IPS DF 6.9 (cell line): ENCODE measurements at regions not wholly inside any gene's neighbourhood (a gene's known extent, or its start where the extent isn't known, plus 50 kb on each side); places are given as distances from the start of the nearest gene placed in this dataset.
"Not testable (repeated sequence)": the region's sequence is repeated elsewhere in the genome, so short reads cannot be mapped to it uniquely, and the experiment has no call there.

Experiments used
- DNase-seq: peaks from one replicate; pipeline ENCODE4 v3.0.0-alpha.2; 2013; ENCODE audit warnings: low read depth, low spot score
- H3K27ac ChIP-seq: one replicate; pipeline ENCODE4 v1.5.1; 2013; ENCODE audit warnings: low read length, control low read depth
- H3K27me3 ChIP-seq: 2 replicates; pipeline ENCODE4 v1.6.1; 2013; ENCODE audit warnings: mild to moderate bottlenecking, low read length; ENCODE audit not compliant: control insufficient read depth, insufficient read depth
- H3K36me3 ChIP-seq: 2 replicates; pipeline ENCODE4 v1.6.1; 2013; ENCODE audit warnings: low read length; ENCODE audit not compliant: control insufficient read depth, insufficient read depth
- H3K4me1 ChIP-seq: 2 replicates; pipeline ENCODE4 v1.6.1; 2013; ENCODE audit warnings: low read length; ENCODE audit not compliant: control insufficient read depth, insufficient read depth
- H3K4me3 ChIP-seq: 2 replicates; pipeline ENCODE4 v1.5.1; 2013; ENCODE audit warnings: mild to moderate bottlenecking, low read length
- H3K9me3 ChIP-seq: 2 replicates; pipeline ENCODE4 v1.6.1; 2013; ENCODE audit warnings: low read length, inconsistent platforms; ENCODE audit not compliant: control insufficient read depth, insufficient read depth
- WGBS: extraction: QIAGEN DNeasy Blood & Tissue Kit; methylation state at CpG from one replicate; pipeline ENCODE4 v1.1.7; 2013; ENCODE audit warnings: mixed read lengths, missing lambda C conversion rate; ENCODE audit not compliant: insufficient read length, insufficient coverage; 5-methylcytosine and 5-hydroxymethylcytosine counted together

GRCh38 chr11:22454461-22455090, 116.4 kb downstream of the SLC17A6 start:
- H3K27me3 ChIP-seq: no peaks in the 10 kb centered on the region
- no peak for DNase-seq
- peaks cover 2% of the 10 kb centered on the region; the same call in 1 of the 2 replicates for H3K4me1 ChIP-seq
- no CpG with 5 or more reads among the region's 4 CpGs for WGBS
- H3K27ac ChIP-seq: no peak overlapping the region
- no peak overlapping the region for H3K4me3 ChIP-seq
- no peaks in the 10 kb centered on the region for H3K36me3 ChIP-seq
- H3K9me3 ChIP-seq: no peaks in the 10 kb centered on the region

DNA sequence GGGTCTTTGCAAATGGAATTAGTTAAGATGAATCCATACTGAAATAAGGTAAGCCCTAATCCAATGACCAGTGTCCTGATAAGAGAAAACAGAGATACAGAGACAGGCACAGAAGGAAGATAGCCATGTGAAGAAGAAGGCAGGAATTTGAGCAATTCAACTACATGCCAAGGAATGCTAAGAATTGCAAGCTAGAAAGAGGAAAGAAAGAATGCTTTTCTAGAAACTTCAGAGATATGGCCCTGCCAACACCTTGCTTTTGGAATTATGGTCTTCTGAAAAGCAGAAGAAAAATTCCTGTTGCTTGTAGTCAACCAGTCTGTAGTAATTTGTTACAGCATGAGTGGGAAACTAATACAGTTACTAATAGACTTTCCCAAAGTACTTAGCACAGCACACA, 111.3 kb downstream of the SLC17A6 start:
- Histone ChIP-seq H3K9me3 (no peaks in the 10 kb centered on the region), H3K27ac (no peak overlapping the region), H3K4me1 (no peaks in the 10 kb centered on the region), H3K27me3 (no peaks in the 10 kb centered on the region; the same call in 1 of the 2 replicates), H3K4me3 (no peak overlapping the region), H3K36me3 (no peaks in the 10 kb centered on the region)
- no peak for DNase-seq

DNA sequence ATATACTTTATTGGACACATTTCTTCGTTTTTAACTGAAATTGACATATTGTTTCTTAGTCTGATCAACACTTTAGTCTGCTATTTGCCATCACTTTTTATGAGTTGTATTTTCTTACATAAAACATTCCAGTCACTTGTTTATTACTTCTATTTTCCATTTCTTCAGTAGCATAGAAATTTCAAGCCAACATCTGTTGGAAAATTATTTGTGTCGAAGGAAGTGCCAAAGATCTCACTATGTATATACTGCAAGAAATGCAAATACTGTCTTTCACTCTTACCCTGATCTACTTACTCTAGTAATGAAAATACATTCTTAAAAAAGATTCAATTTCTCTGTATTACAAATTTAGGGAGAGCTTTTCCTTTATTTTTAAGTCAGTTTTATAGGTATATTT, 105.9 kb downstream of the SLC17A6 start:
- H3K36me3 ChIP-seq: no peaks in the 10 kb centered on the region
- no peak overlapping the region for H3K4me3 ChIP-seq
- H3K27ac ChIP-seq: no peak overlapping the region
- peaks cover 13% of the 10 kb centered on the region; the same call in 1 of the 2 replicates for H3K27me3 ChIP-seq
- H3K9me3 ChIP-seq: no peaks in the 10 kb centered on the region
- no CpG with 5 or more reads among the region's 2 CpGs for WGBS
- no peaks in the 10 kb centered on the region for H3K4me1 ChIP-seq
- no peak for DNase-seq

DNA sequence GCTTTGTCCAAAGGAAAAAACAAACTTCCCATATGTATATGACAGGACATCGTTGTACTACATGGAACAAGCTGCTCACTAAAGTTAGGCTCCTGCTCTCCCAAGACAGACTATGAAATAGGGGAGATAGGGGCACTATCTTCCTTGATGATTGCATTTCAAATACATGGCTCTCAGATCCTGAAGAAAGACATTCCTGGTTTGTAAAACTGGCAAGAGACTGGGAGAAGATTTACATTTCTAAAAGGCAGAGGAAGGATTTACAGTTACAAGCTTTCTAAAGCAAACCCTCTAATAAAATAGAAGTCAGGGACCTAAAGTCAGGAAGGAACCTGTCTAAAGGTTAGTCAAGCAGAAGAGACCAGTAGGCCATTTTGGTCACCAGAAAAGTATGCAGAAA, 103.7 kb downstream of the SLC17A6 start:
- H3K4me3 ChIP-seq: no peak overlapping the region
- DNase-seq: no peak
- no peak overlapping the region for H3K27ac ChIP-seq
- H3K4me1 ChIP-seq: no peaks in the 10 kb centered on the region
- no peaks in the 10 kb centered on the region for H3K9me3 ChIP-seq
- no peaks in the 10 kb centered on the region for H3K36me3 ChIP-seq
- H3K27me3 ChIP-seq: peaks cover 13% of the 10 kb centered on the region; the same call in 1 of the 2 replicates
- no CpG with 5 or more reads among the region's 1 CpG for WGBS

DNA sequence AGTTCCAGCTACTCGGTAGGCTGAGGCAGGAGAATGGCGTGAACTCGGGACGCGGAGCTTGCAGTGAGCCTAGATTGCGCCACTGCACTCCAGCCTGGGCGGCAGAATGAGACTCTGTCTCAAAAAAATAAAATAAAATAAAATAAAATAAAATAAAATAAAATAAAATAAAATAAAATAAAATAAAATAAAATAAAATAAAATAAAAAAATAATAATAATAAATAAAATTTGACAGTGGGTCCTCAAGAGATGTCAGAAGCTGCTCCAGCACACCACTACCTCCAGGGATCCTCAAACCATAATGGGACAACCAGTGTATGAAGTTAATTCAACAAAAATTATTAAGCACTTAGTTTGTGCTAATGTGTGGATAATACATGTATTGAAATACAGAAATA, 97.4 kb downstream of the SLC17A6 start:
- not testable (repeated sequence) for H3K4me1 ChIP-seq, H3K27me3 ChIP-seq

DNA sequence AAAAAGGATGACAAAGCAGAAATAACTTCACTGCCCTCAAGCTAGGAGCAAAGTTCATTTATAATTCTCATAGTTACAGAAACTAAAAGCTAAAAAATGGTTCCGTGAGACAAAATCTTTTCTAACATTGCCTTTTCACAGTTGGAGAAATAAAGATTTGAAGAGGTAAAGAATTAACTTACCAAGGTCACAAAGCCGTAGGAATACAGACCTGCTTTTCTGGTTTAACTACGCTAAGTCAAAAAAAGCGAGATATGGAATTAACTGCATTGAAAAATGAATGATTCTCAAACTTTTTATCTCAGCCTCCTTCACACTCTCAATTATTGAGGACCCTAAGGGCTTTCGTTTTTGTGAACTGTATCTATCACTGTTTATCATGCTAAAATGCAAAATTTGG, 95.3 kb downstream of the SLC17A6 start:
- Histone ChIP-seq H3K27me3 (no peaks in the 10 kb centered on the region), H3K27ac (no peak overlapping the region), H3K9me3 (no peaks in the 10 kb centered on the region), H3K36me3 (no peaks in the 10 kb centered on the region), H3K4me1 (no peaks in the 10 kb centered on the region), H3K4me3 (no peak overlapping the region)
- no CpG with 5 or more reads among the region's 5 CpGs for WGBS
- DNase-seq: no peak

More for the DNA sequence above, 97.4 kb downstream of the SLC17A6 start:
- WGBS: no CpG with 5 or more reads among the region's 7 CpGs
- H3K27ac ChIP-seq, H3K36me3 ChIP-seq, H3K9me3 ChIP-seq, DNase-seq, H3K4me3 ChIP-seq: not testable (repeated sequence)

DNA sequence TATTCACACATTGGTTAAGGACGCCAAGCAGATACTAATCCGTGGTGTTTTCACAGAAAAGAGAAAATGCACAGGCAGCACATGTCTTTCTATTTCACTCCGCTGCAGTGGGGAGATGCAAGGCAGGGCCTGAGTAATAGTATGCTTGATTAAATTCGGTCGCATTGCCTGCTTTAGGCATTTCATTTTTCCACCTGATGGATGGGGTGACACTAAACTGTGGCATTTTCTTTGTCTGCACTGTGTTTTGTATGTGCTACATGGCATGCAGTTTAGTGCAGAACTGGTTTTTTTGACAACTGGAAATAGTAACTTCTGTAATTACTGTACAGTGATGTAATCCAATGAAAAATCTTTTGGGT, 94.9 kb downstream of the SLC17A6 start:
- no peak for DNase-seq
- H3K4me3 ChIP-seq: no peak overlapping the region; the same call in 1 of the 2 replicates
- H3K27ac ChIP-seq: no peak overlapping the region
- H3K9me3 ChIP-seq: no peaks in the 10 kb centered on the region
- no peaks in the 10 kb centered on the region for H3K27me3 ChIP-seq
- no peaks in the 10 kb centered on the region for H3K4me1 ChIP-seq
- WGBS: no CpG with 5 or more reads among the region's 5 CpGs
- H3K36me3 ChIP-seq: no peaks in the 10 kb centered on the region

- Histone ChIP-seq H3K27me3 (no peaks in the 10 kb centered on the region), H3K9me3 (no peaks in the 10 kb centered on the region), H3K4me3 (peak overlapping the region; percentile 19; the same call in 1 of the 2 replicates), H3K36me3 (no peaks in the 10 kb centered on the region), H3K4me1 (no peaks in the 10 kb centered on the region), H3K27ac (no peak overlapping the region)
- peak; percentile 31 for DNase-seq
- whole genome bisulfite sequencing: no CpG with 5 or more reads among the region's 40 CpGs
Observed at GRCh38 chr11:22432291-22433093, 94.3 kb downstream of the SLC17A6 start.

- WGBS: no CpG with 5 or more reads among the region's 3 CpGs
- no peaks in the 10 kb centered on the region for H3K9me3 ChIP-seq
- no peaks in the 10 kb centered on the region for H3K36me3 ChIP-seq
- H3K27ac ChIP-seq: no peak overlapping the region
- H3K4me3 ChIP-seq: no peak overlapping the region
- H3K27me3 ChIP-seq: no peaks in the 10 kb centered on the region
- H3K4me1 ChIP-seq: no peaks in the 10 kb centered on the region
- no peak for DNase-seq
Observed at GRCh38 chr11:22431106-22431505, 92.9 kb downstream of the SLC17A6 start.

DNA sequence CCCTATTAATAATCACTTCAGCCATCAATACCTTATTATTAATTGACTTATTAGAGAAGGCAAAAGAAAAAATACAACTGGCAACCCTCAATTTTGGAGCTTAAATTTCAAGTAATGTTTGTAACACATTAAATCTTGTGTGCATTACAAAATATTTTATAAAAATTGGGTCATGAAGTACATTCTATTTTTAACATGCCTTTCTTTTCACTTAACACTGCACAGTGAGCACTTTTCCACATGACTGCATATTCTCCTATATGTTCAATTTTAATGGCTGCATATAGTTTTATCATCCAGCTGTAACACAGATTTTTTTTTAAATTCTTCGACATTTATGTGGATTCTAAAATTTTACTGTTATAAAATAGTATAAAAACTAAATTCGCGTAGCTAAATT, 92.5 kb downstream of the SLC17A6 start:
- Histone ChIP-seq H3K9me3 (no peaks in the 10 kb centered on the region), H3K36me3 (no peaks in the 10 kb centered on the region), H3K4me3 (no peak overlapping the region), H3K27me3 (no peaks in the 10 kb centered on the region), H3K4me1 (no peaks in the 10 kb centered on the region), H3K27ac (no peak overlapping the region)
- no peak for DNase-seq
- no CpG with 5 or more reads among the region's 3 CpGs for WGBS

- WGBS: no CpG with 5 or more reads among the region's 3 CpGs
- no peak overlapping the region for H3K4me3 ChIP-seq
- no peaks in the 10 kb centered on the region for H3K36me3 ChIP-seq
- no peak overlapping the region for H3K27ac ChIP-seq
- no peaks in the 10 kb centered on the region for H3K9me3 ChIP-seq
- DNase-seq: no peak
- no peaks in the 10 kb centered on the region for H3K27me3 ChIP-seq
- H3K4me1 ChIP-seq: no peaks in the 10 kb centered on the region
Observed at GRCh38 chr11:22430141-22430541, 92.0 kb downstream of the SLC17A6 start.
